ENCODE measurements at regions not wholly inside any gene's neighbourhood (a gene's known extent, or its start where the extent isn't known, plus 50 kb on each side); places are given as distances from the start of the nearest gene placed in this dataset.

DNA sequence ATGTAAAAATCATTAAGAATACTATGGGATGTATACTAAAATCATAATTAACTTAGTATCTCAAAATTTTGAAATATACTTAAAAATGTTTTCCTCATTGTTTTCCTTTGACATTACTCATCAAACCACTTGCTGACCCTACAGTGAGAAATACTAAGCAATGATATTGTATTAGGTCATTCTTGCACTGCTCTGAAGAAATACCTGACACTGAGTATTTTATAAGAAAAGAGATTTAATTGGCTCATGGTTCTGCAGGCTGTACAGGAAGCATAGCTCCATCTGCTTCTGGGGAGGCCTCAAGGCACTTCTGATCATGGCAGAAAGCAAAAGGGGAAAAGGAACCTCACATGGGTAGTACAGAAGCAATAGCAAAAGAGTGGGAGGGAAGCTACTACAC is 950.9 kb upstream of the CHORDC1 start:
- TF ChIP-seq, protein P1, sequence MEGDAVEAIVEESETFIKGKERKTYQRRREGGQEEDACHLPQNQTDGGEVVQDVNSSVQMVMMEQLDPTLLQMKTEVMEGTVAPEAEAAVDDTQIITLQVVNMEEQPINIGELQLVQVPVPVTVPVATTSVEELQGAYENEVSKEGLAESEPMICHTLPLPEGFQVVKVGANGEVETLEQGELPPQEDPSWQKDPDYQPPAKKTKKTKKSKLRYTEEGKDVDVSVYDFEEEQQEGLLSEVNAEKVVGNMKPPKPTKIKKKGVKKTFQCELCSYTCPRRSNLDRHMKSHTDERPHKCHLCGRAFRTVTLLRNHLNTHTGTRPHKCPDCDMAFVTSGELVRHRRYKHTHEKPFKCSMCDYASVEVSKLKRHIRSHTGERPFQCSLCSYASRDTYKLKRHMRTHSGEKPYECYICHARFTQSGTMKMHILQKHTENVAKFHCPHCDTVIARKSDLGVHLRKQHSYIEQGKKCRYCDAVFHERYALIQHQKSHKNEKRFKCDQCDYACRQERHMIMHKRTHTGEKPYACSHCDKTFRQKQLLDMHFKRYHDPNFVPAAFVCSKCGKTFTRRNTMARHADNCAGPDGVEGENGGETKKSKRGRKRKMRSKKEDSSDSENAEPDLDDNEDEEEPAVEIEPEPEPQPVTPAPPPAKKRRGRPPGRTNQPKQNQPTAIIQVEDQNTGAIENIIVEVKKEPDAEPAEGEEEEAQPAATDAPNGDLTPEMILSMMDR (IDR thresholded peaks at IDR 0.05) = no peak
- TF ChIP-seq POLR2A (IDR thresholded peaks at IDR 0.05) = no peak
